Left ventricle myocardium inferior (tissue), 1 donor: ENCODE measurements at regions not wholly inside any gene's neighbourhood (a gene's known extent, or its start where the extent isn't known, plus 50 kb on each side); places are given as distances from the start of the nearest gene placed in this dataset.
A peak's percentile ranks its signal among the peaks of the same experiment; 100 is the strongest.

Experiments
- DNase-seq: peaks from one replicate; pipeline ENCODE4 v3.0.0-alpha.2; 2020
- H3K27ac ChIP-seq: fragments of 200-600 bp; replicated peaks from 2 replicates; pipeline ENCODE4 v1.8.0; 2021
- H3K27me3 ChIP-seq: fragments of 200-600 bp; 2 replicates; pipeline ENCODE4 v1.8.0; 2021; ENCODE audit warnings: low read depth
- H3K36me3 ChIP-seq: fragments of 200-600 bp; 2 replicates; pipeline ENCODE4 v1.8.0; 2021
- H3K4me1 ChIP-seq: fragments of 200-600 bp; 2 replicates; pipeline ENCODE4 v1.8.0; 2021
- H3K4me3 ChIP-seq: fragments of 200-600 bp; 2 replicates; pipeline ENCODE4 v1.8.0; 2021; ENCODE audit warnings: mild to moderate bottlenecking, moderate library complexity
- H3K9me3 ChIP-seq: fragments of 200-600 bp; replicated peaks from 2 replicates; pipeline ENCODE4 v1.8.0; 2021
- CTCF ChIP-seq: fragments of 200-600 bp; IDR thresholded peaks from 2 replicates; pipeline ENCODE4 v1.8.0; 2021; ENCODE audit warnings: antibody characterized with exemption, mild to moderate bottlenecking, borderline replicate concordance
- intact Hi-C: fragments of 100-400 bp; cut with micrococcal nuclease; formaldehyde crosslinking; loops from one replicate; pipeline ENCODE4 v1.11.0; 2022
- donor health status: DM: no; HTN: yes; CAD: no; lungs with severe emphysema.

- H3K27ac ChIP-seq, result peak overlapping the region; percentile 83
- H3K36me3 ChIP-seq, result no peaks in the 10 kb centered on the region
Measured at GRCh38 chr3:27589795-27590194, 105.6 kb upstream of the SLC4A7 start.

GRCh38 chr3:27585429-27585828 is 101.2 kb upstream of the SLC4A7 start:
- Histone ChIP-seq H3K4me3 (no peak overlapping the region), H3K4me1 (peaks cover 14% of the 10 kb centered on the region), H3K27ac (no peak overlapping the region), H3K36me3 (no peaks in the 10 kb centered on the region), H3K9me3 (no peaks in the 10 kb centered on the region), H3K27me3 (no peaks in the 10 kb centered on the region)
- no peak for TF ChIP-seq CTCF
- DNase-seq, result no peak
- intact Hi-C loops, result no loop called here

More at GRCh38 chr3:27589795-27590194, 105.6 kb upstream of the SLC4A7 start:
- DNase-seq, result no peak
- intact Hi-C loops, result no loop called here
- Histone ChIP-seq H3K9me3 (no peaks in the 10 kb centered on the region), H3K4me3 (peak overlapping the region; percentile 4), H3K4me1 (peaks cover 42% of the 10 kb centered on the region), H3K27me3 (no peaks in the 10 kb centered on the region)
- TF ChIP-seq CTCF, result no peak

GRCh38 chr3:27584874-27585273 is 100.7 kb upstream of the SLC4A7 start:
- intact Hi-C loops, result no loop called here
- Histone ChIP-seq H3K4me1 (peaks cover 8% of the 10 kb centered on the region), H3K27me3 (no peaks in the 10 kb centered on the region), H3K4me3 (no peak overlapping the region), H3K36me3 (no peaks in the 10 kb centered on the region), H3K9me3 (no peaks in the 10 kb centered on the region), H3K27ac (no peak overlapping the region)
- no peak for TF ChIP-seq CTCF
- DNase-seq, result no peak

- peaks cover 8% of the 10 kb centered on the region for H3K4me1 ChIP-seq
- no peak for DNase-seq
- H3K27ac ChIP-seq, result no peak overlapping the region
- no peaks in the 10 kb centered on the region for H3K9me3 ChIP-seq
- no peaks in the 10 kb centered on the region for H3K27me3 ChIP-seq
- no peak overlapping the region for H3K4me3 ChIP-seq
- no peaks in the 10 kb centered on the region for H3K36me3 ChIP-seq
- intact Hi-C loops, result no loop called here
- TF ChIP-seq CTCF, result no peak
Measured at GRCh38 chr3:27581852-27582251, 97.7 kb upstream of the SLC4A7 start.

- no peak for TF ChIP-seq CTCF
- intact Hi-C loops, result no loop called here
- Histone ChIP-seq H3K27ac (peak overlapping the region; percentile 76), H3K4me3 (no peak overlapping the region), H3K27me3 (no peaks in the 10 kb centered on the region), H3K36me3 (no peaks in the 10 kb centered on the region), H3K9me3 (no peaks in the 10 kb centered on the region), H3K4me1 (peaks cover 8% of the 10 kb centered on the region)
- no peak for DNase-seq
Measured at GRCh38 chr3:27578032-27578431, 93.8 kb upstream of the SLC4A7 start.

GRCh38 chr3:27577504-27577903 is 93.3 kb upstream of the SLC4A7 start:
- Histone ChIP-seq H3K27me3 (no peaks in the 10 kb centered on the region), H3K4me3 (no peak overlapping the region), H3K9me3 (no peaks in the 10 kb centered on the region), H3K27ac (peak overlapping the region; percentile 76), H3K36me3 (no peaks in the 10 kb centered on the region), H3K4me1 (peaks cover 8% of the 10 kb centered on the region)
- DNase-seq, result no peak
- TF ChIP-seq CTCF, result no peak
- intact Hi-C loops, result no loop called here
